ENCODE measurements at regions not wholly inside any gene's neighbourhood (a gene's known extent, or its start where the extent isn't known, plus 50 kb on each side); places are given as distances from the start of the nearest gene placed in this dataset.

- TF ChIP-seq, protein P1, sequence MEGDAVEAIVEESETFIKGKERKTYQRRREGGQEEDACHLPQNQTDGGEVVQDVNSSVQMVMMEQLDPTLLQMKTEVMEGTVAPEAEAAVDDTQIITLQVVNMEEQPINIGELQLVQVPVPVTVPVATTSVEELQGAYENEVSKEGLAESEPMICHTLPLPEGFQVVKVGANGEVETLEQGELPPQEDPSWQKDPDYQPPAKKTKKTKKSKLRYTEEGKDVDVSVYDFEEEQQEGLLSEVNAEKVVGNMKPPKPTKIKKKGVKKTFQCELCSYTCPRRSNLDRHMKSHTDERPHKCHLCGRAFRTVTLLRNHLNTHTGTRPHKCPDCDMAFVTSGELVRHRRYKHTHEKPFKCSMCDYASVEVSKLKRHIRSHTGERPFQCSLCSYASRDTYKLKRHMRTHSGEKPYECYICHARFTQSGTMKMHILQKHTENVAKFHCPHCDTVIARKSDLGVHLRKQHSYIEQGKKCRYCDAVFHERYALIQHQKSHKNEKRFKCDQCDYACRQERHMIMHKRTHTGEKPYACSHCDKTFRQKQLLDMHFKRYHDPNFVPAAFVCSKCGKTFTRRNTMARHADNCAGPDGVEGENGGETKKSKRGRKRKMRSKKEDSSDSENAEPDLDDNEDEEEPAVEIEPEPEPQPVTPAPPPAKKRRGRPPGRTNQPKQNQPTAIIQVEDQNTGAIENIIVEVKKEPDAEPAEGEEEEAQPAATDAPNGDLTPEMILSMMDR (conservative IDR thresholded peaks at IDR 0.05 in 1 of 2, IDR thresholded peaks at IDR 0.05 in 1 of 2; ENCODE audit: extremely low read depth in 1 of 2, insufficient read depth in 1 of 2, low read depth in 1 of 2, low read length in 2 of 2) = no peak
- no peak for TF ChIP-seq EZH2 (IDR thresholded peaks at IDR 0.05; ENCODE audit: borderline replicate concordance, low read length)
Observed at GRCh38 chr3:18868911-18869689, 279.2 kb upstream of the KCNH8 start.
